B cell (primary cell): ENCODE measurements at regions not wholly inside any gene's neighbourhood (a gene's known extent, or its start where the extent isn't known, plus 50 kb on each side); places are given as distances from the start of the nearest gene placed in this dataset.

Experiments used
- ATAC-seq: fragments of 200-7000 bp; cut with Tn5 transposase; one replicate; pipeline ENCODE4 v1.10.0; 2021; ENCODE audit warnings: low read depth, mild to moderate bottlenecking, moderate number of reproducible peaks, moderate library complexity
- CTCF ChIA-PET: fragments of 350-600 bp; sonication (Branson Sonifier 250); formaldehyde crosslinking; loops from one replicate; lab custom pipeline; 2021; ENCODE audit warnings: antibody characterized with exemption, inconsistent platforms; lab: Charles Lee
- POLR2A ChIA-PET: fragments of 350-600 bp; sonication (Branson Sonifier 250); formaldehyde crosslinking; loops from one replicate; lab custom pipeline; 2021; ENCODE audit warnings: antibody characterized with exemption; lab: Charles Lee
- DNase-seq: peaks from one replicate; pipeline ENCODE4 v3.0.0; 2013
- H2AFZ ChIP-seq: 2 replicates; pipeline ENCODE4 v1.6.1; 2012; ENCODE audit warnings: mild to moderate bottlenecking, low read depth, low read length; ENCODE audit not compliant: insufficient read depth, poor library complexity, severe bottlenecking
- H3K27ac ChIP-seq, 2 donors: 1 replicate in 1 of 2; 2 replicates in 1 of 2; pipeline ENCODE4 v1.5.1; 2012 to 2013; ENCODE audit warnings: low read length in 2 of 2, mild to moderate bottlenecking in 2 of 2, moderate library complexity in 1 of 2
- H3K27me3 ChIP-seq, 4 experiments: fragments of 200-600 bp in 1 of 4; sonication (generic) in 1 of 4; replicated peaks in 1 of 4; 1 replicate in 2 of 4; 2 replicates in 2 of 4; pipeline versions ENCODE4 v1.6.1 to v1.7.0; 2013 to 2016; ENCODE audit warnings: low read length in 3 of 4, mild to moderate bottlenecking in 2 of 4, mixed read lengths in 1 of 4, moderate library complexity in 1 of 4; ENCODE audit not compliant: insufficient read depth in 4 of 4, control insufficient read depth in 3 of 4; ENCODE audit errors: control extremely low read depth in 1 of 4
- H3K36me3 ChIP-seq, 2 experiments: replicated peaks in 1 of 2; 1 replicate in 1 of 2; 2 replicates in 1 of 2; pipeline versions ENCODE4 v1.6.1 to v1.7.1; 2013; ENCODE audit warnings: low read length in 1 of 2; ENCODE audit not compliant: insufficient read depth in 2 of 2, control insufficient read depth in 1 of 2; ENCODE audit errors: control extremely low read depth in 1 of 2, extremely low read depth in 1 of 2
- H3K4me1 ChIP-seq, 2 donors: fragments of 200-600 bp in 1 of 2; sonication (generic) in 1 of 2; 1 replicate in 1 of 2; 2 replicates in 1 of 2; pipeline versions ENCODE4 v1.5.1 to v1.6.1; 2013 to 2017; ENCODE audit warnings: low read length in 2 of 2; ENCODE audit not compliant: control insufficient read depth in 2 of 2, insufficient read depth in 2 of 2
- H3K4me2 ChIP-seq: replicated peaks from 2 replicates; pipeline ENCODE3; 2012; ENCODE audit warnings: mild to moderate bottlenecking, low read depth, low read length; ENCODE audit not compliant: poor library complexity, severe bottlenecking
- H3K4me3 ChIP-seq, 5 experiments: fragments of 200-600 bp in 1 of 5; sonication (generic) in 1 of 5; 1 replicate in 3 of 5; 2 replicates in 2 of 5; pipeline versions ENCODE4 v1.5.1 to v1.7.0; 2011 to 2016; ENCODE audit warnings: low read length in 4 of 5, mild to moderate bottlenecking in 4 of 5, low read depth in 2 of 5, control low read depth in 1 of 5, moderate library complexity in 1 of 5; ENCODE audit not compliant: insufficient read depth in 1 of 5; ENCODE audit errors: control extremely low read depth in 1 of 5, extremely low read depth in 1 of 5
- H3K79me2 ChIP-seq: fragments of 200-600 bp; sonication (generic); one replicate; pipeline ENCODE4 v1.6.0; 2016; ENCODE audit warnings: low read length; ENCODE audit not compliant: control insufficient read depth, insufficient read depth
- H3K9ac ChIP-seq: fragments of 200-600 bp; sonication (generic); 2 replicates; pipeline ENCODE4 v1.6.1; 2017; ENCODE audit warnings: mild to moderate bottlenecking, low read length, moderate library complexity
- H3K9me3 ChIP-seq, 3 donors: one replicate each; pipeline versions ENCODE4 v1.6.1 to v1.7.1; 2013; ENCODE audit warnings: low read length in 2 of 3; ENCODE audit not compliant: control insufficient read depth in 2 of 3, insufficient read depth in 1 of 3; ENCODE audit errors: control extremely low read depth in 1 of 3
- H4K20me1 ChIP-seq: 2 replicates; pipeline ENCODE4 v1.6.0; 2012; ENCODE audit warnings: mild to moderate bottlenecking, low read length; ENCODE audit not compliant: insufficient read depth, control insufficient read depth, poor library complexity, severe bottlenecking
- H3K27ac Mint-ChIP-seq: one replicate; pipeline ENCODE4 v1.8.0; 2021; ENCODE audit warnings: mixed read lengths
- H3K27me3 Mint-ChIP-seq: one replicate; pipeline ENCODE4 v1.8.0; 2021; ENCODE audit warnings: mixed read lengths
- H3K4me1 Mint-ChIP-seq: one replicate; pipeline ENCODE4 v1.8.0; 2021; ENCODE audit warnings: mixed read lengths
- H3K4me3 Mint-ChIP-seq: one replicate; pipeline ENCODE4 v1.8.0; 2021; ENCODE audit warnings: mixed read lengths
- H3K9me3 Mint-ChIP-seq: one replicate; pipeline ENCODE4 v1.8.0; 2022; ENCODE audit warnings: mixed read lengths; ENCODE audit not compliant: insufficient read depth
- CTCF ChIP-seq: fragments of 200-600 bp; IDR thresholded peaks from one replicate; pipeline ENCODE4 v1.8.0; 2022; ENCODE audit warnings: antibody characterized with exemption, mild to moderate bottlenecking
- EZH2 ChIP-seq: IDR thresholded peaks from 2 replicates; pipeline ENCODE4 v1.6.1; 2012; ENCODE audit warnings: borderline replicate concordance, low read depth, mild to moderate bottlenecking, moderate library complexity, low read length; ENCODE audit not compliant: insufficient read depth, poor library complexity, severe bottlenecking
- WGBS: methylation state at CpG from one replicate; pipeline ENCODE4 v1.1.5; 2013; ENCODE audit warnings: missing lambda C conversion rate; ENCODE audit not compliant: insufficient coverage; 5-methylcytosine and 5-hydroxymethylcytosine counted together
- intact Hi-C: fragments of 100-400 bp; cut with micrococcal nuclease; formaldehyde crosslinking; loops from one replicate; pipeline ENCODE4 v1.10.0; 2022

GRCh38 chr16:52773026-52773425 is 226.1 kb upstream of the TOX3 start:
- H4K20me1 ChIP-seq, result no peaks in the 10 kb centered on the region
- no peak overlapping the region for H3K27ac ChIP-seq
- H3K4me1 Mint-ChIP-seq, result no peaks in the 10 kb centered on the region
- no peaks in the 10 kb centered on the region for H3K36me3 ChIP-seq
- no peak overlapping the region for H3K4me3 Mint-ChIP-seq
- no peaks in the 10 kb centered on the region for H3K27me3 Mint-ChIP-seq
- no CpG with 5 or more reads among the region's 1 CpG for WGBS
- no peaks in the 10 kb centered on the region for H3K9me3 Mint-ChIP-seq
- H3K9ac ChIP-seq, result no peak overlapping the region
- no peaks in the 10 kb centered on the region for H3K27me3 ChIP-seq
- DNase-seq, result no peak
- no peak overlapping the region for H3K4me2 ChIP-seq
- POLR2A ChIA-PET, result no interaction called here
- ATAC-seq, result no peak
- CTCF ChIA-PET, result no interaction called here
- H3K4me3 ChIP-seq, result no peak overlapping the region
- H3K4me1 ChIP-seq, result no peaks in the 10 kb centered on the region
- intact Hi-C loops, result no loop called here
- H3K79me2 ChIP-seq, result no peaks in the 10 kb centered on the region
- H3K27ac Mint-ChIP-seq, result no peak overlapping the region
- no peak overlapping the region for H2AFZ ChIP-seq
- TF ChIP-seq EZH2, result no peak
- no peak for TF ChIP-seq CTCF
- no peaks in the 10 kb centered on the region for H3K9me3 ChIP-seq

- Histone ChIP-seq H3K79me2 (no peaks in the 10 kb centered on the region), H3K36me3 (no peaks in the 10 kb centered on the region), H3K4me2 (no peak overlapping the region), H3K9me3 (no peaks in the 10 kb centered on the region), H3K27ac (no peak overlapping the region), H3K4me3 (no peak overlapping the region), H4K20me1 (no peaks in the 10 kb centered on the region), H3K27me3 (no peaks in the 10 kb centered on the region), H3K4me1 (no peaks in the 10 kb centered on the region), H3K9ac (no peak overlapping the region), H2AFZ (no peak overlapping the region)
- ChIA-PET POLR2A (no interaction called here), CTCF (no interaction called here)
- Mint-ChIP-seq H3K27me3 (no peaks in the 10 kb centered on the region), H3K27ac (no peak overlapping the region), H3K9me3 (no peaks in the 10 kb centered on the region), H3K4me1 (no peaks in the 10 kb centered on the region), H3K4me3 (no peak overlapping the region)
- TF ChIP-seq CTCF (no peak), EZH2 (no peak)
- DNase-seq (no peak), ATAC-seq (no peak)
- intact Hi-C loops, result no loop called here
- 100% methylated on average over 2 of the region's 4 CpGs for WGBS
These were observed 223.9 kb upstream of the TOX3 start for GRCh38 chr16:52770828-52771227.
